Suprapubic skin (tissue), 4 donors: ENCODE measurements at regions not wholly inside any gene's neighbourhood (a gene's known extent, or its start where the extent isn't known, plus 50 kb on each side); places are given as distances from the start of the nearest gene placed in this dataset.

Experiments used
- CTCF ChIP-seq, 2 donors: fragments of 200-600 bp in 1 of 2; fragments of 450-650 bp in 1 of 2; sonication (generic) in 1 of 2; IDR thresholded peaks; one replicate each; pipeline ENCODE4 v1.5.1; 2016 to 2019; ENCODE audit warnings: antibody characterized with exemption in 2 of 2, mild to moderate bottlenecking in 1 of 2, moderate library complexity in 1 of 2
- EP300 ChIP-seq: sonication (generic); formaldehyde crosslinking; IDR thresholded peaks from one replicate; pipeline ENCODE4 v1.6.1; 2017; ENCODE audit warnings: antibody characterized with exemption
- POLR2A ChIP-seq, 2 donors: fragments of 450-650 bp; IDR thresholded peaks; one replicate each; pipeline ENCODE4 v1.6.1; 2017; ENCODE audit warnings: antibody characterized with exemption in 2 of 2, mild to moderate bottlenecking in 2 of 2, moderate library complexity in 2 of 2
- POLR2AphosphoS5 ChIP-seq, 3 donors: sonication (generic); formaldehyde crosslinking; IDR thresholded peaks; one replicate each; pipeline ENCODE4 v1.6.1; 2017; ENCODE audit warnings: antibody characterized with exemption in 3 of 3

- TF ChIP-seq CTCF (IDR thresholded peaks at IDR 0.05) = no peak
- TF ChIP-seq POLR2A (IDR thresholded peaks at IDR 0.05) = no peak
- no peak for TF ChIP-seq POLR2AphosphoS5 (IDR thresholded peaks at IDR 0.05)
- no peak for TF ChIP-seq EP300
Observed at GRCh38 chr10:91698258-91698657, 65.4 kb upstream of the PPP1R3C start.
